Glomerular visceral epithelial cell (primary cell): ENCODE measurements at regions not wholly inside any gene's neighbourhood (a gene's known extent, or its start where the extent isn't known, plus 50 kb on each side); places are given as distances from the start of the nearest gene placed in this dataset.
A peak's percentile ranks its signal among the peaks of the same experiment; 100 is the strongest.
"Not testable (repeated sequence)": the region's sequence is repeated elsewhere in the genome, so short reads cannot be mapped to it uniquely, and the experiment has no call there.

Source experiments
- DNase-seq: peaks from one replicate; pipeline ENCODE4 v3.0.0-alpha.2; 2016; ENCODE audit errors: extremely low spot score

DNA sequence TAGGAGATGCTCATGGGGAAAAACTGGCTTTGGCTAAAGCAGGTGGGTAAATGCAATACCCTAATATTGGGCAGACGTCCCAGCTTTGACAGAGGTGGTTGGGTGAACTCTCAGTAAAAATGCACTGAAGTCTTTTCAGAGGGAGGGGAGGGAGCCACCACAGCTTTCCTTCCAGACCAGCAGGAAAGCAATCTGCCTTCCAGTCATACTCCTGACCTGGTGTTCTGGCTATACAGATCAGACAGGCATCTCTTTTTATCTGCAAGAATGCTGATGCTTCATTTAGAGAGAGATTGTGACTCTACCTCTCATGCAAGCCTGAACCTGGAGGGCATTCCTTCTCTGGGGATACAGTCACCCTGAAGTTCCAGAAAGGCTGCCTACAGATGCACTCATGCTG lies 52.6 kb upstream of the ICA1 start:
- no peak for DNase-seq

DNA sequence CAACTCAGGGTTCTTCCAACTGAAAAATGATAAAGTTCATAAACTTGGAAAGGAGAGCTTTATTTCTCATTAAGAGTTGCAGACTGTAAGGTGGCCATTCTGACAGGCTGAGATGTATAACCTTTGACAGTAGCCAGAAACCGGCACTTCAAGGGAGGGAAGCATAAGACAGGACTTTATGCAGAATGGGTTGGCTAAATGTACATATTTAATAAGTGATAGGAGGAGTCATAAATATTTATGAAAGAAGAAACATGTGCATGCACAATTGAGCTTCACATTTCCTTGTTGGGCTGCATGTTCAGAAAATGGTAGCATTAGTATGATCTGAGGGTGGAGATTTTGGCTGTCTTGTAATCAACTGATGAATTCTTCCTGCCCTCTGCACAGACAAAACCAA lies 57.1 kb upstream of the ICA1 start:
- DNase-seq = no peak

DNA sequence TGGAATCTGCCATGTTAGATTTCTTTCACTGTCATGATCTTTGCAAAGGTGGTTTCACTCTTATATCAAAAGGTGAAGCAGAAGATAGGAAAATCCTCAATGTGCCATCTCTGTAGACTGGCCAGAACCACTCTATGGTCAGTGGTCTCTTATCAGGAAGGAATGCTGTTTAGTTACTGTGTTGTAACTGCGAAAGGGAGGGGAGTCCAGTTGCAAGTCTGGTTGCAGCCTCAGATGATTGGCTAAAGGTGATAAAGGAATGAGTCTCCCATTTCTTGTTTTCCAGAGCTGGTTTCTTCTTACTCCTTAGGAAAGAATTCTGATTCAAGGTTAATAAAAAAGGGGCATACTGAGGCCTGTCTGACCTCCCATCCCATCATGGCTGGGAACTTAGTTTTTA lies 58.2 kb upstream of the ICA1 start:
- no peak for DNase-seq

DNA sequence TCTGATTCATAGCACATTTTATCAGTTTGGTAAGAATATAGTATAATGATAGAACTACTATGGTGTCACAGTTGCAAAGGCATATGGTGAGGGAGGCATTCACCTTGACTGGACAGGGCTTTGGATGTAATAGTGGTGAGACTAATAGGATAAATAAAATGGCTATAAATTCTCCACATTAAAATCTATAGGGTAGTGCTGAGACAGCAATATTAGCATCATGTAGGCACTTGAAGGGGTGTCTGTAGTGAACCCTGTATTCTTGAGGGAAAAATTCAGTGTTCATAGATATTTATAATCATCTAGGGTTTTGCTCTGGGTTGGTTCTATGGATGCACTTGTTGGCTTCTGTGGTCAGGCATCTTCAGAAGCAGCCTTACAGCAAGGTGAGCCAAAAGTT lies 59.3 kb upstream of the ICA1 start:
- no peak for DNase-seq

DNA sequence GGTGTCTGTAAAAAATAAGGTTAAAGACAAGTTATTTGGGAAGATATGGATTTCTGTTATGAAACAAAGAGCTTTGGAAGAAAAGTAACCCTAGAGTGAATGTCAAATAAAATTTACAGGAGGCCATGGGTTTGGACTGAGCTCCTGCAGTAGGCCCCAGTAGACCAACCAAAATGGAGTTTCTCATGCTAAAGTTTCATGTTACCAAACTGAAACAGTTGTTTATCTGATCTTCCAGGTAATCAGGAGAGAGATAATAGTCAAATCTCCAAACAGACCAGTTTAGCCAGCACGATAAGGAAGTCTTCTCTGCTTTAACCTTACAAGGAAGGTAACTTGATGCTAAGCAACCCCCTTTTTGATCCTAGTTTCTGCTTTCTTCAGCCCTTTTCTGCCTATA lies 60.7 kb upstream of the ICA1 start:
- DNase-seq = no peak

DNA sequence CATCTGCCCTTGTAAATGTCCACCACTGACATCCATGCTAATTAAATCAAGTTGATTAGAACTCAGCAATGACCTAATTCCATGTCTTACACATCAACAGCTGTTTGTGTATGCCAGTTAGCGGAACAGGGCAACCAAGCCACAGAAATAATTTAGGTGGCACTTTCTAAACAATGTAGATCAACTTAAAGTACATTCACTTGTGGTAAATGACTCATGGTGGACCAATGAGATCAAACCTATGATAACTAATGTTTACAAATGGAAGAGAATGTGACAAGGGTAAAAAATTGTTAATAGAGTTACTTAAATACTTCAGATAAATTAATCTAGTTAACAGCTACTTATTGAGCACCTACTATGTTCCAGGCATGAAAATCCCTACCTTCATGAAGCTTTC lies 63.1 kb upstream of the ICA1 start:
- no peak for DNase-seq

DNA sequence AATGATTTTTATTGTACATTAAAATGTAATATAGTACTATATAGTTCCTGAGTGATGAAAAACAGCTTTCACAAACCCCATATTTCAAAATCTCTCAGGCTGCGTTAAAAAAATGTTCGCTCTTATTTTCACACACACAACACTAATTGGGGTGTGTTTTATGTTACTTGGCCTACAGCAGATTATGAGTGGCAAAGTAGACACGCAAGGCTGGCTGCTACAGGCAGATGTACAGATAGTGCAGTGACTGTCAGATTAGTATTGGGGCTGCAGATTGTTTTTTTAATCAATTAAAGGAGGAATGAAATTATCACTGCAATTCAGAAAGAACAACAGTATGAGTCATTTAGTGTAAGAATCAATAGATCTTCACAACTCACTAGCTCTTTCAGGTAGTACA lies 65.2 kb upstream of the ICA1 start:
- no peak for DNase-seq

DNA sequence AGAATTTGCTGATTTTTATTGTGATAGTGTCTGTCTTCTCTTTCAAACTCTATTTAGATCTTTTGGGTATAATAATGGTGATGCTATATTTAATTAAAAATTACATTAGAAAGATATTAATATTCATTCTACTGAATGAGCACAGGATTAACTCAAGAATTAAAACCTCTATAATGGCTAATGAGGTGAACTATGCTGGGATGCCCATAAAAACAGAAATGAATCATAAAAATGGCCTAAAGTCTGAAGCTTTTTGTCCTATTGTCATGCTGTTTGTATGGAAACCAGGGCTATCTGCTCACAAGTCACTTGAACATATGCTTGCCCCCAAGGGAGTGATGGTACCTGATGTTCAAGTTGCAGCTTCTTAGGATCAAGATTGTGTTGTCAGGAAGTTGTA lies 76.2 kb upstream of the ICA1 start:
- no peak for DNase-seq

DNA sequence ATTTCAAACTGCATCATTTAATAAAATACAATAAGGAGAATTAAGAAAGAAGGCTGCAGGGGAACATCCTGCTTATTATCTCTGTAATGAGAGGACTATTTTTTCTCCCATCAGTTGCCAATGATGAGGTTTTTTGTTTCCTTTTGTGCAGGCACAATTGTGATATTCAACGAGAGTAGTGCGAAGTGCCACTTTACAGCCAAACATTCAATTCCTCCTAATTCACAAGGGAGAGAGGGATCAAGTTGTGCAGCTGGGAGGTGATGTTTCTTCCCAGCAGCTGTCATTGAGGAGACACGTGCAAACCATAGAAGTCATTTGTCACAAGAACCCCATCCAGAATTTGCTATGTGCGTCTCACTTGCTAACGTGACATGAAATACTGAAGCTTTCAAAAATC lies 81.6 kb upstream of the ICA1 start:
- no peak for DNase-seq

DNA sequence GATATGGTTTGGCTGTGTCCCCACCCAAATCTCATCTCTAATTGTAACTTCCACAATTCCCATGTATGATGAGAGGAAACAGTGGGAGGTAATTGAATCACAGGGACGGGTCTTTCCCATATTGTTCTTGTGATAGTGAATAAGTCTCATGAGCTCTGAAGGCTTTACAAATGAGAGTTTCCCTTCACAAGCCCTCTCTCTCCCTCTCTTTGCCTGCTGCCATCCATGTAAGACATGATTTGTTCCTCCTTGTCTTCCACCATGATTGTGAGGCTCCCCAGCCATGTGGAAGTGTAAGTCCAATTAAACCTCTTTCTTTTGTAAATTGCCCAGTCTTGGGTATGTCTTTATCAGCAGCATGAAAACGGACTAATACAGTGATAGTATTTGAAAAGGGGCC lies 85.4 kb upstream of the ICA1 start:
- not testable (repeated sequence) for DNase-seq

DNA sequence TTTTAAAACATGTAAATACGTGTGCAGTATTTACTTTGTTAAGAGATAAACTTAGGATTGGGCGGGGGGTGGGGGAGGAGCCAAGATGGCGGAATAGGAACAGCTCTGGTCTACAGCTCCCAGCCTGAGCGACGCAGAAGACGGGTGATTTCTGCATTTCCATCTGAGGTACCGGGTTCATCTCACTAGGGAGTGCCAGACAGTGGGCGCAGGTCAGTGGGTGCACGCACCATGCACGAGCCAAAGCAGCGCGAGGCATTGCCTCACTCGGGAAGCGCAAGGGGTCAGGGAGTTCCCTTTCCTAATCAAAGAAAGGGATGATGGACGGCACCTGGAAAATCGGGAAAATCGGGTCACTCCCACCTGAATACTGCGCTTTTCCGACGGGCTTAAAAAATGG lies 81.8 kb upstream of the NXPH1 start:
- not testable (repeated sequence) for DNase-seq

DNA sequence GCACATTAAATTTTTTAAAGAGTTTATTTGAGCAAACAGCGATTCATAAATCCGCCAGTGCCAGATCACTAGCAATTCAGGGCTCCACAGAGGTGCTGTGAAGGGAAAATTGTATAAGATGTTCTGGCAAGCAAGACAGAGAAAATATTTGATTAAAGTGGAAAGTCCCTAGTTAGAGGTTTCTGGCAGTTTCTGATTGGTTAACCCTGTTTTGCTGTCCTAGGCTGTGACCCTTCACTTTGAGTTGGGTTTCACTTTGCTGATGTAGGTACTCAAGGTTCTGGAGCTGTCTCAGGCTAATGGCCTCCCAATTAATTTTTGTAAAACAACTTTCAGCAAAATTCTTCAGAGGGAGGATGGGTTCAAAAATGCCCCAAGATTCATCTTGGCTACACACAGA lies 79.4 kb upstream of the NXPH1 start:
- DNase-seq = no peak

DNA sequence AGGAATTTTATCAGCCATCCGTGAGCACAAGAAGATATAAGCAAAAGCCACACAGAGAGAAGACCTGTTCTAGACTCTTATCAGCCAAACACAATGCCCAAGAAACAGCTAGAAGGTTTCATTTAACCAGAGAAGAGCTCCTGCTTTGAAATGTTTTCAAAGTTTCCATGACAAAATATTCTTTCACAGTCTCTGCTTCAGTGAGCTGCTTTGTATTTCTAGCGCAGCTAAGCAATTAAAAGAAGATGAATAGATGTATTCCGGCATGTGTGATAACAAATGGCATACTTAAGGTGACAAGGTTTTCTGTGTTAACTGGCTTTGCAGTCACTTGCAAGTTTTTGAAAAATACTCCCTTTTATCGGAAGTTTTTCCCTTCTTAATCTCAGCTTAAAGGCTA lies 78.9 kb upstream of the NXPH1 start:
- DNase-seq = no peak

DNA sequence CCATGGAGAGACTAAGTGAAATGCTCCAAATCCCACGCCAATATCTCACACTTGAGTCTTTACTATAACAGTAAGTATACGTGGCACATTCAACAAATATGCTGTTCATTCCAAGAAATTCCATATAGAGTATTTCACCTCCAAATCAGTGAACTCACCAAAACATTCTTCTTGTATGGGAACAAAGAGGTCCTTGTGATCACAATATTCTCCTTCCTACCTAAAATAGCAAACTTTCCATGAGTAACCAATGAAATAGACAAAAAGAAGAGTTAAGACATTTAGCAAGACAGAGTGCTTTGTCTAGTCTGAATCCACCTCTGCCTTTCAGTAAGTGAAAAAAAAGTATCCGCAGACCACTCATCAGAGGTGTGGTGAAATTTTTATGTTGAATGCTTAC lies 77.3 kb upstream of the NXPH1 start:
- DNase-seq = no peak

DNA sequence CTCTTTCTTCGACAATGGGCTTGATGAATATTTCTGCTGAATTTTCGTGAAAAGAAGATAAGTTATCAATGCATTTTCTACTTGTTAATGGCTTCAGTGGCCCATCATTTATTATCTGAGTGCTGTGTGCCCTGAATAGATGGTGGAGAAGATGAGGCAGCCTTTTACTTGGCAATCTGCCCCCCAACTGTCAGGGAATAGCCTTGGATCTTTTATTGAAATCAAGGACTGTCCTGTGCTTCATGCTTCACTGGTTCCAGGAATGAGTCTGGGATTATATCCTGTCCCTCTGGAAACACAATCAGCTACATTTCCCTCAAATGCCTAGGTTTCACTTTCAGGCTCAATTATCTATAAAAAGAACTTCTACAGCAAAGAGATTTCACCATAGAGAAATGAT lies 75.9 kb upstream of the NXPH1 start:
- peak; percentile 9 for DNase-seq

DNA sequence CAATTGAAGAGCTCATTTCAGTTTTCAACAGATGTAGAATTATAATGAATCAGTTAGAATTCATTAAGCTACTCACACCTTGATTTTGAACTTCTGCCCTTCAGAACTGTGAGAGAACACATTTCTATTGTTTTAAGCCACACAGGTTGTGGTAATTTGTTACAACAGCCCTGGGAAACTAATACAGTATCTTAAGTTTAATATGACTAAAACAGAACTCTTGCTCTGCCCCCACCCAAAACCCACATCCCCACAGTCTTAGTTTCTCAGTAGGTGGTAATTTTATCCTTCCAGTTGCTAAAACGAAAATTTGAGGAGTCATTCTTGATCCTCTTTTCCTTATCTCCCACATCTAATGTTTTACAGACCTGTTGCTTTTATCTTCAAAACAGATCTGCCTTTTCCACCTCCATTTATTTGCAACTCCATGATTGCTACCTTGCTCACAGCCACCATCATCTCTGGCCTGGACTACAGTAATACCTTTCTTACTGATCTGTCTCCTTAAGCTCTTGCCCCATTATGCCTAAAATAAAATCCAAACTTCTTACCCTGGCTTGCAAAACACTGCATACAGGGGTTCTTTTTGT lies 72.8 kb upstream of the NXPH1 start:
- DNase-seq = no peak

DNA sequence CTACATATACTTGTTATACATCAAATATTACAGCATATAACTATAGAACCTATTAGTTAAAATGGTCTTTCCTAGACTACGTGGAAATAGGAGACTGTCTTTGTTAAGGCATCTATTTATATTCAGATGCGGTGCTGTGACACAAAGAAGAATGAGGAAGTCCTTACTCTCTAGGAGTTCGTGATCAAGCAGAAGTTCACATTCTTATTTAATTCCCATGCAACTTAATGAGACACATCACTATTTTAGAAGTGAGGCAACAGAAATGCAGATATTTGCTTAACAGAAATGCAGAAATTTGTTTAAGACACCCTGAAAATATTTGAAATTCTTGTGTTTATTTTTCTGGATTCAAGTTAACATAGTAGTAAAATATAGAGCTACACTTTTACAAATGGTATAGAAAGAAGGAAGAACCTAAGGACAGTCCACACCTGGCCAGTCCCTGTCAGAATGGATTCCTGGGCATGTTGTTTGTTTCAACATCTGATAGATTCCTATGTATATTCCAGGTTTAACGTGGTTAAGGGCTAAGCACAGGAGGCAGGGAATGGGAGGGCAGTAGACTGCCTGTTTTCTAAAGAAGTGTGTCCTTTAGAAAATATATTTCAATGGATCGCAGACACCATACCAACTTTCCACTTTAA lies 70.6 kb upstream of the NXPH1 start:
- no peak for DNase-seq

DNA sequence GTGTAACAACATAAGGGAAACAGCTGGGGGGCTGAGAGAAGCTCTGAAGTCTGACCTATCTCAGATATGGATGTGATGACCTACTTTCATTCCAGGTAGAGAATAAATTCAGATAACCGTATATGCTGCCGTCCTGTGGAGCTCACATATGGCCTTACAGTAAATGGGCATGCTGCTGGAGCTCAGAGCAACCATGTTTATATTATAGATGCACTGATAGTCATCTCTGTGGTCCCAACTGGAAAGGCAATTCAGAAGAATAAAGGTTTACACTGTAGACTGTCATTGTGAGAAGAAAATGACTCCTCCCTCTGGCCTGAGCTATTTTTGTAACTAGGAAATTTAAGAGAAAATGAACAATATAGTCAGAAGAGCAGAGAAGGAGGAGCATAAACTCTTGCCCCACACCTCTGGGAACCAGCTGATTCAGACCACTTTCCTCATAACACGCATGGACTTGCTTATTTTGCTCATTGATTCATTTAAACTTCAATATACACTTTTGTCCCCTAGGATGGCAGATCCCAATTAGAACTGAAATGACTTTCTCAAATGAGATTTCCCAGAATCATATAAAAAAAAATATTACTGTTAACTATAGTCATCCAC lies 69.9 kb upstream of the NXPH1 start:
- no peak for DNase-seq

DNA sequence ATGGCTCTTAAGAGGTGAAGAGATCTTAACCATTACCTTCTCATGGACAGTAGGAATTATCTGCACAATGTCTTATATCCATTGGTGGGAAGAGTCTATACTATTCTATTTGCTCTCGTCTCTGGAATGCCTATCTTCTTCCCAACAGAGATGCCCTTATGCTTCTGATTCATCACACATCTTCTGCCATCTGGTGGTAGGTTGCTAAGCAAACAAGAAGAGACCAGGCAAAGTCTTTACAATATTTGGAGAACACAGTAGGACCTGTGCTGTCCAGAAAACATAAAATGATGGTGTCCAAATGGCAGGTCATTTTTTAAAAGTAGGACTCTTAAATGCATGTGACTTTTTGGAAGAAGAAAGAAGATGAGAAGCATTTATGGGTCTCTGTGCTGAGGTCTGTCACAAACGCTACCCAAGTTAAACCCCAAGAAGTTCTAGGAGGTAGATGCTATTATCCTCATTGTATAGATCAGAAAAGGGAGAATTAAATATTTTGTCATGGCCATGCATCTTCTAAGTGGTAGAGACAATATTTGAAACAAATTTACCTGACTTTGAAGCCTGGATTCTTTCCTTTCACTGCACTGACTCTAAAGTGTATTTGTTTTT lies 67.8 kb upstream of the NXPH1 start:
- DNase-seq = peak; percentile 16

DNA sequence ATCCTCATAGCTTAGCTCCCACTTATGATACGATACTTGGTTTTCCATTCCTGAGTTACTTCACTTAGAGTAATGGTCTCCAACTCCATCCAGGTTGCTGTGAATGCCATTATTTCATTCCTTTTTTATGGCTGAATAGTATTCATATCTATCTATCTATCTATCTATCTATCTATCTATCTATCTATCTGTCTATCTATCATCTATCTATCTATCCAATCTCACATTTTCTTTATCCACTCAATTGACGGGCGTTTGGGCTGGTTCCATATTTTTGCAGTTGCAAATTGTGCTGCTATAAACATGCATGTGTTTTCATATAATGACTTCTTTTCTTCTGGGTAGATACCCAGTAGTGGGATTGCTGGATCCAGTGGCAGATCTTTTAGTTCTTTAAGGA lies 65.4 kb upstream of the NXPH1 start:
- not testable (repeated sequence) for DNase-seq

DNA sequence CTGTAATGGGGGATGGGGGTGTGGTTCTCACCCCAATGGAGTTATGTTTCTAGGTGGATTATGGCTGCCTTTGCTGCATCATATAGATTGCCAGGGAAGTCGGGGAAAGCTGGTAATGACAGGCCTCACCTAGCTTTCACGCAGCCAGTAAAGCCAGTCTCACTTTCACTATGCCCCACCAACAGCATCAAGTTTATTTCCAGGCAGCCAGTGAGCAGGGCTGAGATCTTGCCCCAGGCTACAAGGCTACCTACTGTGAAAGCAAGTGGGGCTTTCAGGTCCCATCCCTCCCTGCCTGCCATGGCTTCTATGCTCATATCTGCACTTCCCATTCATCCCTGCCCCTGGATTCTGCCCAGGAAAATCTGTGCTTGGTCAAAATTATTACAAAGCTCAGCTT lies 61.7 kb upstream of the NXPH1 start:
- no peak for DNase-seq

DNA sequence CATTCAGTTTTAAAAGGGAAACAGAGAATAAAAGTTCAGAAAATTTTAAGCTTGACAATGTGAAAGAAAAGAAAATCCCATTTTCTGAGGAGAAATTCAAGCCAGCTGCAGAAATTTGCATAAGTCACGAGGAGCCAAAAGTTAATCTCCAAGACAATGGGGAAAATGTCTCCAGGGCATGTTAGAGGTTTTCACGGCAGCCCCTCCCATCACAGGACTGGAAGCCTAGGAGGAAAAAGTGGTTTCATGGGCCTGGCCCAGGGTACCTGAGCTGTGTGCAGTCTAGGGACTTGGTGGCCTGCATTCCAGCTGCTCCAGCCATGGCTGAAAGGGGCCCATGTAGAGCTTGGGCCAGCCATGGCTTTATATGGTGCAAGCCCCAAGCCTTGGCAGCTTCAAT lies 59.6 kb upstream of the NXPH1 start:
- no peak for DNase-seq

DNA sequence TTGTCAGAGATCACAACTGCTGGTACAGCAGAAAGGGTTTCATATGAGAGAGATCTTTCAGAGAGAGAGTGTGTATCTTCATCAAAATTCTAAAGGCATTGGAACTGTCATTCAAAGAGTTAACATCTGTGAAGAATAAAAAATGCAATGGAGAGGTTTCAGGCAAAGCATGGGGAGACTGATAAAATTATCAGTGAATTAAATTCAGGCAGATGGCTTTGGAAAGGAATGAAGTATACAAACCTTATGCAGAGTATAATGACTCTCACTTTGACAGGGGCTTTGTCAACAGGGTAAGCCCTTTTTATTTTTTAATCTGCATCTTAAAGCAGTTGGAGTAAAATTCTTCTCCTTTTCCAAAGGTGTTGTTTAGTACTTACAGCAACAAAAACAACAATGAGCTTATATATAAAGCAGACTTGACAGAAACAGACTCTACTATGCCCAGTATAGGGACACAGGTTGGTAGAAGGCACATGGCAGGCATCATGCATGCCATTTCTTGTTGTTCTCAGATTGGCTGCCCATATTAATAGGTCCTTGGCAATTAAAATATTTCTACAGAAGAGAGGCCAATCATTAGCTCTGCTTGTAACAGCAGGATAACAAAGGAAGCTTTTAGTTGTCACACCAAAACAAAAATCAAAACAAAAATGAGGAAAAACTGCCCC lies 54.9 kb upstream of the NXPH1 start:
- no peak for DNase-seq
